Type B pancreatic cell (in vitro differentiated cells): ENCODE measurements at regions not wholly inside any gene's neighbourhood (a gene's known extent, or its start where the extent isn't known, plus 50 kb on each side); places are given as distances from the start of the nearest gene placed in this dataset.

Experiments used
- DNase-seq: peaks from one replicate; pipeline ENCODE4 v3.0.0; 2021; ENCODE audit warnings: mixed read lengths; ENCODE audit not compliant: unreplicated experiment; ENCODE audit errors: extremely low spot score
- H3K27ac Mint-ChIP-seq: 2 replicates; pipeline ENCODE4 v1.8.0; 2021; ENCODE audit warnings: mild to moderate bottlenecking, mixed read lengths
- H3K27me3 Mint-ChIP-seq: 2 replicates; pipeline ENCODE4 v1.8.0; 2021; ENCODE audit warnings: mixed read lengths
- H3K36me3 Mint-ChIP-seq: 2 replicates; pipeline ENCODE4 v1.8.0; 2021; ENCODE audit warnings: mixed read lengths
- H3K4me1 Mint-ChIP-seq: one replicate; pipeline ENCODE4 v1.8.0; 2021; ENCODE audit warnings: mixed read lengths; ENCODE audit not compliant: unreplicated experiment
- H3K4me3 Mint-ChIP-seq: 2 replicates; pipeline ENCODE4 v1.8.0; 2021; ENCODE audit warnings: mild to moderate bottlenecking, mixed read lengths
- H3K9me3 Mint-ChIP-seq: 2 replicates; pipeline ENCODE4 v1.8.0; 2021; ENCODE audit warnings: mixed read lengths
- TF ChIP-seq, protein P1 (sequence below): fragments of 200-600 bp; sonication (generic); conservative IDR thresholded peaks from 2 replicates; pipeline ENCODE4 v1.5.0; 2021; ENCODE audit warnings: antibody characterized with exemption, mild to moderate bottlenecking

DNA sequence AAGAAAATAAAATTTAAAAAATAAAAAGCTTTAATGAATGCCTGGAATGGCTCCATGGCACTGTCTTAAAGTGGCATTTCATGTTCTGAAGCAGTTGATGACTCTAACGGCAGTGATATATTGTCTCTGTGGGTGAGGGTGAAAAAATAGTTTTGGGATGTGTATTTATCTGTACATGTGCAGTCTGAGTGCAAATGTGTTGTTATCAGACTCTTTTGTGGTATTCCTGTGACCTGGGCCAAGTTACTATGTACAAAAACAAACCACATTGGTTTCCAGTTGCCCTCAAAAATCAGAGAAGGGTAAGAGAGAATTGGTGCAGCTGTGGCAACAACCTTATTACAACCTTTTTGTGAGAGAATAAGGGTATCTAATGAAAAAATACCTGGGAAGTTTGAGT lies 81.7 kb upstream of the CCDC91 start:
- no peak overlapping the region for H3K27ac Mint-ChIP-seq
- DNase-seq = no peak
- H3K4me1 Mint-ChIP-seq = no peaks in the 10 kb centered on the region
- H3K27me3 Mint-ChIP-seq = no peaks in the 10 kb centered on the region
- H3K4me3 Mint-ChIP-seq = no peak overlapping the region
- H3K36me3 Mint-ChIP-seq = peaks cover 8% of the 10 kb centered on the region
- no peaks in the 10 kb centered on the region for H3K9me3 Mint-ChIP-seq
- TF ChIP-seq, protein P1, sequence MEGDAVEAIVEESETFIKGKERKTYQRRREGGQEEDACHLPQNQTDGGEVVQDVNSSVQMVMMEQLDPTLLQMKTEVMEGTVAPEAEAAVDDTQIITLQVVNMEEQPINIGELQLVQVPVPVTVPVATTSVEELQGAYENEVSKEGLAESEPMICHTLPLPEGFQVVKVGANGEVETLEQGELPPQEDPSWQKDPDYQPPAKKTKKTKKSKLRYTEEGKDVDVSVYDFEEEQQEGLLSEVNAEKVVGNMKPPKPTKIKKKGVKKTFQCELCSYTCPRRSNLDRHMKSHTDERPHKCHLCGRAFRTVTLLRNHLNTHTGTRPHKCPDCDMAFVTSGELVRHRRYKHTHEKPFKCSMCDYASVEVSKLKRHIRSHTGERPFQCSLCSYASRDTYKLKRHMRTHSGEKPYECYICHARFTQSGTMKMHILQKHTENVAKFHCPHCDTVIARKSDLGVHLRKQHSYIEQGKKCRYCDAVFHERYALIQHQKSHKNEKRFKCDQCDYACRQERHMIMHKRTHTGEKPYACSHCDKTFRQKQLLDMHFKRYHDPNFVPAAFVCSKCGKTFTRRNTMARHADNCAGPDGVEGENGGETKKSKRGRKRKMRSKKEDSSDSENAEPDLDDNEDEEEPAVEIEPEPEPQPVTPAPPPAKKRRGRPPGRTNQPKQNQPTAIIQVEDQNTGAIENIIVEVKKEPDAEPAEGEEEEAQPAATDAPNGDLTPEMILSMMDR = no peak

DNA sequence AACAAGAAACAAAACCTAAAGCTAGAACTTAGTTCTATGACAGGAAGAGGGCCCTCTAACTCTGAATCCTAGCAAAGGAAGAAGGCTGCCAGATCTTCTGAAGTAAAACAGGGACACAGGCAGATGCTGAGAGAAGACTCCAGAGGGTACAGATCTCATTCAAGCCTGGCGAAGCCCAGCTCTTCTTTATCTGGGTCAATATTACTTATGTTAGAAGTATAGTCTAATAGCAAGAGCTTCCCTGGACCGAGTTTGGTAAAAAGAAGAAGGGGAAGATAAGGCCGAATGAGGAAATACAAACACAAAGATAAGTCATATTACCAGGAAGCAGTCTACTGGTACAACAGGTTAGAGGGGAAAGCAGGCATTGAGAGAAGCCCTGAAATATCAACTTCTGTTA lies 79.9 kb upstream of the CCDC91 start:
- Mint-ChIP-seq H3K27me3 (no peaks in the 10 kb centered on the region), H3K4me1 (no peaks in the 10 kb centered on the region), H3K36me3 (peaks cover 8% of the 10 kb centered on the region), H3K9me3 (no peaks in the 10 kb centered on the region), H3K27ac (no peak overlapping the region), H3K4me3 (no peak overlapping the region)
- TF ChIP-seq, protein P1 = no peak
- no peak for DNase-seq

DNA sequence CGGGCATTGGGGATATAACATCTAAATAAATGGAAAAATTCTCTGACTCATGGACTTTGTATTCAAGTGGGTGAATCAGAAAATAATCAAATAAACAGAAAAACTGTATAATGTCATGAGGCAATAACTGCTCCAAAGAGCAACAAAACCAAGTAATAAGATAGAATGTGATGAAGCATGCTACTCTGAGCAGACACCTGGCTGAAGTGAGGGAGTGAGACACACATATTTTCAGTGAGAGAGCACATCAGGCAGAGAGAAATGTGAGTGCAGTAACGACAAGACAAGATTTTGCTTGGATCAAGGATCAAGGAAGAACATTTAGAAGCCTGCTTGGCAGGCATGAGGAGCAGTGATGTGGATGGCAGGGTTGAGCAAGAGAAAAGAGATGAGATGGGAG lies 75.8 kb upstream of the CCDC91 start:
- TF ChIP-seq, protein P1 = no peak
- H3K9me3 Mint-ChIP-seq = peaks cover 5% of the 10 kb centered on the region
- no peak overlapping the region for H3K4me3 Mint-ChIP-seq
- DNase-seq = no peak
- no peaks in the 10 kb centered on the region for H3K27me3 Mint-ChIP-seq
- no peak overlapping the region for H3K27ac Mint-ChIP-seq
- H3K4me1 Mint-ChIP-seq = no peaks in the 10 kb centered on the region
- peaks cover 3% of the 10 kb centered on the region for H3K36me3 Mint-ChIP-seq

DNA sequence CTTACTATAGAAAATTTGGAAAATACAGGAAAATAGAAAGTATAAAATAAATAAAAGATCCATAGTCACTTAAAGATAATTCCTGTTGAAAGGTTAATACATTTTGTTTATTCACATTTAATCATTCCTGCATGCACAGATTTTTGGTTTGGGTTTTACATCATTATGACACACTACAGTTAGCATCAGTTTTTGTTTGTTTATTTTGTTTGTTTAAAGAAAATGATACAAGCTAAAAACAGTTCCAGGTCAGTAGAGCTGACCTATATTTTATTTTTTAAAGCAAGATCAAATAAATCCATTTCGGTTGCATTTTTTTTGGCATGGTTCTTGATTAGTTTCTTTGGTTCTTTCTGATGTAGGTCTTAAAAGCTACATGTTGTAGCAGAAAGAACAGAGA lies 68.8 kb upstream of the CCDC91 start:
- Mint-ChIP-seq H3K36me3 (no peaks in the 10 kb centered on the region), H3K4me1 (no peaks in the 10 kb centered on the region), H3K27me3 (no peaks in the 10 kb centered on the region), H3K27ac (no peak overlapping the region), H3K9me3 (peaks cover 5% of the 10 kb centered on the region), H3K4me3 (no peak overlapping the region)
- no peak for DNase-seq
- TF ChIP-seq, protein P1 = no peak

DNA sequence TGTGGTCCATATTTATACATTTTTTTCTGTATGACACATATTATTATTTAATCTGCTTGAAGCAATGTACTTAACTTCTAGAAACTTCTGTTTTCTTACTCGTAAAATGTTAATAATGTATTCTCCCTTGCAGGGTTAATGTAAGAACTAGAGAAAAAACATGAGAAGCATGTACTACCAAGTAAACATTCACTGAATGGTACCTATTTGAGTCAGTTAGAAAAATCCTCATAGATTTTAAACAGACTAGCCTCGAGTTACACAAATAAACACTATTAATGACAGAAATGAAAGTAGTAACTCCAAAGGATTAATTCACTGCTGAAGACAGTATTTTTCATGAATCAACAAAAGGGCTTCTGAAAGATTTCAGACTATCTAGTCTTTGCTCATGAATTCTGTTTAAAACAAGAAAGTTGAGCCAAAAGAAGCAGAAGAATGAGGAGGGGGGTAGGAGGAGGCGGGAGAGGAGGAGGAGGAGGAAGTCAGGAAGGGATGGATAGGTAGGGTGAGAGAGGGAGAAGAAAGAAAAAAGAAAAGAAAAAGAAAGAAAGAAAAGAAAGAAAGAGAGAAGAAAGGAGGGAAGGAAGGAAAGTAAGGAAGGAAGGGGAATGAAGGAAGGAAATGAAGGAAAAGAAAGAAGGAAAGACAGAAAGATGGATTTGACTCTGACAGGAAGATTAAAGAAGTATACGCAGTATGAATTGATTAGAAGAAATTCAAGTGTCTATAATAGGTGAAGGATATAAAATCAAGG lies 68.2 kb upstream of the CCDC91 start:
- TF ChIP-seq, protein P1 = no peak
- no peak overlapping the region for H3K4me3 Mint-ChIP-seq
- peaks cover 3% of the 10 kb centered on the region for H3K9me3 Mint-ChIP-seq
- H3K27ac Mint-ChIP-seq = no peak overlapping the region
- no peak for DNase-seq
- H3K36me3 Mint-ChIP-seq = no peaks in the 10 kb centered on the region
- H3K27me3 Mint-ChIP-seq = no peaks in the 10 kb centered on the region
- H3K4me1 Mint-ChIP-seq = no peaks in the 10 kb centered on the region

DNA sequence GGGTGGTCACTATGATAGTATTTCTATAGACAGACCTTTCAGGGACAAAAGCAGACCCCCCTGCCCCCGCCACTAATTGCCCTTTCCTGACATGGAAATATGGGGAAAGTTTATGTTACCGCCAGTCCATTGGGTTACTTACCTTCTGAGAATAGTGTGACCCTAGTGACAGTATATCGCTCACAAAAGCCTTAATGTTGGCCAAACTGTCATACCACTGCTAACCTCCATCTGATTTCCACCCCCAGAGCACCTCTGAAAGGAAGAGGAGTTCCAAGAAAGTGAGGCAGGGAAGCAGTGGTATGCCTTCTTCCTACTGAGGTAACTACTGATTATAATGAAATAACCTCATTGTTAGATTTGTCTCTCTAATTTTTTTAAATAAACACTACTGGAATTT lies 67.5 kb upstream of the CCDC91 start:
- no peak for DNase-seq
- H3K4me3 Mint-ChIP-seq = no peak overlapping the region

More for the DNA sequence above, 67.5 kb upstream of the CCDC91 start:
- Mint-ChIP-seq H3K9me3 (no peaks in the 10 kb centered on the region), H3K4me1 (no peaks in the 10 kb centered on the region), H3K27ac (no peak overlapping the region), H3K27me3 (no peaks in the 10 kb centered on the region), H3K36me3 (no peaks in the 10 kb centered on the region)
- TF ChIP-seq, protein P1 = no peak
